NT2/D1 (cell line): ENCODE measurements at regions not wholly inside any gene's neighbourhood (a gene's known extent, or its start where the extent isn't known, plus 50 kb on each side); places are given as distances from the start of the nearest gene placed in this dataset.

ENCODE experiments used
- YY1 ChIP-seq: IDR thresholded peaks from 2 replicates; pipeline ENCODE4 v1.6.1; 2011; ENCODE audit not compliant: insufficient read length, insufficient read depth
- ZNF274 ChIP-seq: IDR thresholded peaks from 2 replicates; pipeline ENCODE4 v1.6.1; 2011; ENCODE audit warnings: mild to moderate bottlenecking, low read depth, low read length

- TF ChIP-seq ZNF274, result no peak
- no peak for TF ChIP-seq YY1
These were observed 162.2 kb downstream of the HSD17B3 start for GRCh38 chr9:96139592-96140295.
